ENCODE measurements at regions not wholly inside any gene's neighbourhood (a gene's known extent, or its start where the extent isn't known, plus 50 kb on each side); places are given as distances from the start of the nearest gene placed in this dataset.

DNA sequence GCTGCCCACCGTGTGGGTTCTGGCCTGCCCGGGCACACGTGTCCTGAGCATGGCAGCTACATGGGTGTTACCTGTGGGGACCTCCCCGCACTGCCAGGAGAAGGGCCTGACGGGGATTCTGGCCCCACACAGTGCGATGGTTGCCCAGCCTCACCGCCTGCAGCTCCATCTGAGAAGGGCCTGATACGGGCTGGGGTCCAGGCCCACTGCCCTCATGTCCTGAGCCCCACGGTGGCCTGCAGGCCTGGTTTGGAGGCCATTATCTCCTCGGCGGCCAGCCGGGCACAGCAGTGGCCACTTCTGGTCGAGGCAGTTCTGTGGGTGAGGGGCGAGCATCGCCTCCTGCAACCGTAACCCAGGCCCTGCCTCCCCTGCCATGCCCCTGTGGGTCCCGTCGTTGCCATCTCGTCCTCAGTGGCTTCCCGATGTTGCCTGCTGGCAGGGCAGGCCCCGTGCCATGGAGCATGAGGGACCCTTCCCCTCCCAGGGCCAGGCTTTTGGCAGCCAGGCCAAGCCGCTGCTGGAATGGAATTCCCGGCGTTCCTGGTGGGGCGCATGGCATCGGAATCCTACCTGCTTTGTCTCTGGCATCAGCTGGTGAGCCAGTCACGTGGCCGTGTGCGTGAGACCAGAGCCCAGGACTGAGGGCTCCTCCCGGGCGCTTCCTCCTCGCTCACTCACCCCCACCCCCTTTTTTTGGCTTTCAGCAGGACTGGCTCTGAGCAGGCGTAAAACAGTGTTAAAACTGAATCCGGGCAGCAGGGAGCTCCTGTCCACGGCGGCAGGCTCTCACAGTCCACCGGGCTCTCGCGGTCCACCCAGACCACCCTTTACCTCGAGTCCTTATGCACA, 71.9 kb upstream of the PPARA start:
- DNase-seq (ENCODE audit: low read depth): no peak

DNA sequence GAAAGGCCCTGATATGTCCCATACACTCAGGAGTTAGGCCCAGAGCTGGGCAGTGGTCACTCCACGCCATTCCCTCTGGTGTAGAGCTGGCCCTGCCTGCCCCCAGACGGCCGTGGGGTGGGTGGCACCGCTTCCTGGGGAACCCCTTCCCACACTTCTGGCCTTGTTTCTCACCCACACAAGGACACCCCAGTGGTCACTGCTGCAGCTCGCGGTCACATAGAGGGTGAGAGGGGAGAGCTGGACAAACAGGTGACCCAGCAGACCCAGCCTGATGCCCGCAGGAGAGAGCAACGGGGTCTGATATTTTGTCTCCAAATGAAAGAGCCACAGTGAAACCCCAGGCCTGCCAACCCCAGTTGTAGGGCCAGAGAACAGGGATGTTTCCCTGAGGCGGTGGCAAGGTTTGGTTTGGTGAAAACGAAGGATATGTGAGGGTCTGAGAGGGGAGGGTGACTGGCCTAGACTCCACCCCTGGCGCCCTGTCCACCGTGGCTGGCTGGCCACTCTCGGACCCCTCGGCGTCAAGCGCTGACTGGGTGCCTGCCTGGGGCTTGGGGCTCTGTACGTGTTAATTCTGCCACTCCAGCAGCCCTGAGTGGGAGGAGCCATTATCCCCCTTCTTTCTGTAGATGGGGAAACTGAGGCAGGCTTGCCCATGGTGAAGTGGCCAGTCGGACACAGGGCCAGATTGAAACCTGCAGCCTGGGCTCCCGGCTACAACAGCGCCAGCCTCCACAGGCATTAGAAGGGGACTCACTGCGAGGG, 71.0 kb upstream of the PPARA start:
- DNase-seq (ENCODE audit: low read depth): no peak

DNA sequence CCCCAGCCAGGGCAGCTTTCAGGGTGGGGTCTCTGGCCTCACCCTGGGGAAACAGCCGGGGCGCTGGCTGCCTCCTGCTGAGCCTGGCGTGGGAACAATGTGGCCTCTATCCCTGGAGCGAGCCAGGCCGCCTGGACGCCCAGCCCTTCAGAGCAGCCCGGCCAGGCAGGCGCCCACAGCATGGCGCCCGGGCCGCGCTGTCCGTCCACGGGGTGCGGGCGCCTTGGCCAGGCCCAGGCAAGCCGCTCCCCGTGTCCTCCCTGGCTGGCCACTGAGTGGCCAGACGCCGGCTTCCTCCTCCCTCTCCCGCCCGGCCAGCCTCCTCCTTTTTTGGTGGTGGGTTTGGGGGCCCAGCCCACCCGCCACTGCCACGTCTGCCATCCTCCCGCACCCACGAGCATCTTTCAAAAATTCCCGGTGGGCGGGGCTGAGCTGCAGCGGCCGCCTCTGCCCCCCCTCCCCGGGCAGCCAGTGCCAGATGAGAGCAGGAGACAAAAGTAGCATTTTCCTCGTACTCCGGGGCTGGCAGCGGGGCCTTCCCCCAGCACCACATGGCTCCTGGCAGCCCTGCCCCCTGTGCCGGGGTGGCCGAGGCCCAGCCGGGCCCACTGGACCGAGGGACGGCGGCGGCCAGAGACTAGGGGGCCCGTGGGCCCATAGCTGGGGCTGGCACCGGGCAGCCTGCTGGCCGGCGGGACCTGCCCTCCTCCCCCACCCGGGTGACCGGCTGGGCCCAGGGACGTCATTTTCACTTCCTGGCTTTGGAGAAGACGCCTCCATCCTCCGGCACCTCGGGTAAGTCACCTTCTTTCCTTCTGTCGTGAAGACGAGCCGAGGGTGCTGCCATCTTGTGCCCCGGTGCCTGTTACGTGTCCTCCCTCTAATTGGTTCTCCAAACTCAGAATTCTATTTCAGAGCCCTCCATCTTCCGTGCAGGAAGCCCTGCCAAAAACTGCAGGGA, 70.2 kb upstream of the PPARA start:
- DNase-seq (ENCODE audit: low read depth): no peak

DNA sequence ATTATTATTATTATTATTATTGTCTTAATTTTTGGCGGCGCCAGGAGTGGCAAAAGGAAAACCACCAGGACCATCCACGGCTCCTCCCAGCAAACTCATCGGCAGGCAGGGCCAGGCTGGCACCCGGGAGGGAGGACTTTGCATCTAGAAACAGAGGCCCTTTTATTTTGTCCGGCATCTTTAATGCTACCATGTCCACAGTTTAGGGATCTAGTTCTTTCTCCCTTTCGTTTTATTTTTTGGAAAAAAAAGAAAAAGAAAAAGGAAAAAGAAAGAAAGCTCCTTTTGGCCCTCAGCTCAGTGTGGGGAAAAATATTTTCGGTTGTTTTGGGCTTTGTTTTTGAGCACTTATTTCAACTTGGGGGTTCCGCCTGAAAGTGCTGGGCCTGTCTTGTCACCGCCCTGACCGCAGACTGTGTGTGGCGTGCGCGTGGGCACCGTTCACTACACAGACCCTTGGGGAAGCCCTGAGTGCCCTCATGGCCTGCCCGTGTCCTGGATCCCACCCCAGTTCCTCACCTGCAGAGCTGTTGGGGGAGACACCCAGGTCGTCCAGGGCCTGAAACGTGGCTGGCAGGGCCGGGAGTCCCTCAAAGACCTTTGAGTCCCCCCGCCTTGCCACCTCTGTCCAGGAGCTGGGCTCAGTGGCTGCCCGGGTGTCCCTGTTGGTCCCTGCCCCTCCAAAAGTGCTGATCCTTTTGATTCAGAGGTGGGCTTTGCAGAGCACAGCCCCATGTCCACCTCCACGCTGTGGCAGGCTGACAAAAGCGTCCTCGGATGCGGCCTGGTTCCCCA, 69.1 kb upstream of the PPARA start:
- no peak for DNase-seq (ENCODE audit: low read depth)

DNA sequence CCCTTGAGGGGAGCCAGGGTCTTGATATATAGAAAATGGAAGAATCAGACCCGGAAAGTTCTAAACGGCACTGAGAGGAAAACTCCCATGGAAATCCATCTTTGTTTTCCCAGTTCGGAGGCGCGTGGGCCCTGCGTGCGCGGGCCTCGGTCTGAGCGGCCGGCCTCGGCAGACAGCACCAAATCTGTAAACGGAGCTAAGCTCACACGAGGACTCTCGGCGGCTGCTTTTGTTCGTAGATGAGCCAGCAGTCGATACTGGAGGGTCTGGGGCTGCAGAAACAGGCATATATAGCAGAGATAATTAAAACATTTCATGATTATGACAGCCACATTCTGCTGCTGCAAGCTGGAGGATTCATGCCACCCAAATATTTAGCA, 68.5 kb upstream of the PPARA start:
- DNase-seq (ENCODE audit: low read depth): no peak

DNA sequence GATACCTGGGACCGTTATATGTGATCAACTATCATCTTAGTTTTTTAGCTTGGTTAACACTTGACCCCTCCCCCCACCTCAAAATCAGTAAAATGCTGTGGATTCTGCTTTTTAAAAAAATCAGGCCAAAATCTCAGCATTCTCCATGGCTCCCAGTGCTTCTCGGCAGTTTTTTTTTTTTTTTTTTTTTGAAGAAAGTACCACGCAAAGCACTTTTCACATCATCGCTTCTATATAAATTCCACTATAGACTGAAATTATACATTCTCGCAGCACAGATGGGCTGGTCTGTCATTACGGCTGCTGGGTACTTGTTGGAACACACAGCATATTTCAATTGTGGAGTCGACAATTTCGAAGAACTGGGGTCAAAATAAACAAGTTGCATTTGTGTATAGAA, 67.7 kb upstream of the PPARA start:
- no peak for DNase-seq (ENCODE audit: low read depth)

DNA sequence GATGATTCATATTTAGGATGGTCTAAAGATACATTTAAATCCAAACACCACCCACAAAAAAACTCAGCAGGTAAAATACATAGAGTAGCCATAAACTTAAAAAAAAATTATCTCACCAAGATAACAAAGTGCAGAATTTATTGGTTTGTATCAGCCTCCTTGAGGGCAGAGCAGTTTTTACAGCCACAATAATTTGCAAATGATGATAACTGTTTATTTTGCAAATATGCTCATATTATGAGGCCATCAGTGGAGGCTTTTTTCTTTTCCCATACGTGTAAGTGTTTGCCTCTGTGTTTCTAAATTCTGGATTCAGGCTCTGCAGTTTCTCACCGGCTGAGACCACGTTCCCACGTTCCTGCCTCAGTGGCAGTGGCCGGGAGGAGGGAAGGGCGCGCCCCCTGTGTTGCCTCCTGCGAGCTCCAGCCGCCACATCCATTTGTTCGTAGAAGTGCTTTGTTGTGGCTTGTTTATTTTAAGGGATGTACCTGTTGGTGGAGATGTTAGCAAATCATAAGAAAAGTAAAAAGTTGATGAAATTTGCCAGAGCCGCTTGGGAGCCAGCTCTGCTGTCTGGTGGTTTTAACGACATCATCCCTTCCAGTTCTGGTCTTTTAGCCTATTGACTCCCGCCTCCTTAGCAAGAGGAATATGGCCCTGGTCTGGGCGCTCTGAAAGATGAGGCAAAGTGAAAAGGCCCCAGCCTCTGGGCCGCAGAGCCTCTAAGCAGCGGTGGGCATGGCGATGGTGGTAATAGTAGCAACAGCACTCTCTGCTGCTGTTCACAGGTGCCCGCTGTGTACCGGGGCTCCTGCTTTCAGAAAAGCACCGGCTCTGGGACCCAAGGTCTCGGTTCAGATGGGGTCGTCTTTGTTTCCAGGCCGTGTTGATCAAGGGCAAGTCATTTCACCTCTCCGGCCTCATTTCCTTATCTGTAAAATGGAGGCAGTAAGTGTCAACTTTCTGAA, 66.7 kb upstream of the PPARA start:
- no peak for DNase-seq (ENCODE audit: low read depth)

DNA sequence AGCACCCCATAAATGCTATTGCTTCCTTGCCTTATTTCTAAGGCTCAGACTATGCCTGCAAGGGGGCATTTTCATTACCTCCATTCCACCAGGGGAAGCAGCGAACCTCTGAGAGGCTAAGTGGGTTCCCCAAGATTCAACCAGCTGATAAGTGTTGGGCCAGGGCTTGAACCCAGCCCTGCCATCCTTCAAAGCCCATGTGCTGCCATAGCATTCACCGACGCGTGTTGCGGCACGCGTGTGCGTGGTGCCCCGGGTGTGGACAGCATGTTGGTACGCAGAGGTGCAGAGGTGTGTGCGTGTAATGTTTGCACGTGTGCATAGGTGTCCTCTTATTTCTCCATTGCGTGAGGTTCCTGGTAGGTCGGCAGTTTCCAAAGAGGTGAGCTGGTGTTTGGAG, 66.0 kb upstream of the PPARA start:
- DNase-seq (ENCODE audit: low read depth): no peak

DNA sequence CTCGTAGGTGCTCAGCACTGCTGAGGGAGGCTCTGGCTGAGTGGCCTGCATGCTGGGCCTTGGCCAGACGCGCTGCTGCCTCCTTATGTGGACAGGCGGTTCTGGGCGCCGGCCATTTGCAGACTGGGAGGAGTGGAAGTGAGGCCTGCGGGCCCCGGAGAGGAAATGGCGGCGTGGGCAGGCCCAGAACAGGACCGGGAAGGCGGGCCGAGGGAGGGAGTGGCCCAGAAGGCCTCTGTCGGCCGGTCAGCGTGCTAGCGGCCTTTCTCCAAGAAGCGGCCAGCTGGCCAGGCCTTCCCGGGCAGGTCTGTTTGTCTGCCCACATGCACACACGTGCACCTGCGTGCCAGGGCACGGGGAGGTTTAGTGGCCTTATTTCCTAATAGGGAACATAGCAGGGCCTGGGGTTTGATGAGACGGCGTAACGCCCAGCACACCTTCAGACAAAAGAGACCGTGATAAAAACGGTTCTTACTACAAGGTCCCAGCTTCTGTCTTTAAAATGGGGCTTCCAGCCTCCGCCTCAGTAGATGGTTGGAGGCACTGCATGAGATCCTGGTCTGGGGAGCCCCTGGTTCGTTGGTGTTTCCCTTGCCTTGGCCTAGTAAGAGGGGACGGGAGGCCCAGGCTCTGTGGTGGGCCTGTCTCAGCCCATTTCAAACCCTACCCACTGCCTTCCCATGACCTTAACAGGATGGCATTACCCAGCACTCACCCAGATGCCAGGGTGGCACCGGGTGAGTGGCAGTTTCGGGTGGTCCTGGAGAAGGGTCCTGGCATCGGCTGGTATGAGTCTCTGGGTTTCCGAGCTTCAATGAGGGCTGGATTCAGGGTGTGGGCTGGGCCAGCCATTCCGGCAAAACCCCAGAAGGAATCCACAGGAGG, 65.1 kb upstream of the PPARA start:
- DNase-seq (ENCODE audit: low read depth): no peak

DNA sequence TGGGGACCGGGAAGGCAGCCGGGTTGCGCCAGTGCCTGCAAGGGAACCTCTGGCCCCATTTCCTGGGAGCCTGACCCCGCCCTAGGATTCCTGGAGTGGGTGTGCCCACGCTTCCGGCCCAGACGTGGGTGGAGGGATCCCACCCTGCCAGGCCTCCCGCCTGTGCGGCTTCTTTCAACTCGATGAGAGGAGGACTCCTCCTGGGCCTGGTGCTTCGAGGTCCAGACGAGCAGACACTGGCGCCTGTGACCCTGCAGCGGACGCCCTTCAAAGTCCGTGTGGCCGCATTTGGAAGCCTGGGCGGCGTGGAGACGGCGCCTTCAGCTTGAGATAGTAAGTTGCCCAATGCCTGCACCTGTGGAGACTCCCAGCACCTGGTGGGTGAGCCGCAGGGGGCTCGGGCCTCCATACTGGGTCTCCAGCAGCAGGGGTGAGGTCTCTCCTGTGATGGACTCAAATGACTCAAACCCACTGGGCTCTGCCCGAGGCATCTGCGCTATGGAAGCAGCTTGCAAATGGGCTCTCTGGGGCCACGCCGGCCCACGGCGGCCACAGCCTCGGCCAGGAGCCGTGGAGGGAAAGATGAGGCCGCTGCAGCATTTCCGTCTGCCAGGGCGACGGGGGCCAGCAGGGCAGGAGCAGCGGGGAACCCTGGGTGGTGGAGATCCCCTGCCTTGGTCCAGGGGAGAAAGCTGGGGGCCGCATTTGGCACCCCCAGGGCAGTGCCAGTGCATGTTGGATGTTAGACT, 64.3 kb upstream of the PPARA start:
- no peak for DNase-seq (ENCODE audit: low read depth)

DNA sequence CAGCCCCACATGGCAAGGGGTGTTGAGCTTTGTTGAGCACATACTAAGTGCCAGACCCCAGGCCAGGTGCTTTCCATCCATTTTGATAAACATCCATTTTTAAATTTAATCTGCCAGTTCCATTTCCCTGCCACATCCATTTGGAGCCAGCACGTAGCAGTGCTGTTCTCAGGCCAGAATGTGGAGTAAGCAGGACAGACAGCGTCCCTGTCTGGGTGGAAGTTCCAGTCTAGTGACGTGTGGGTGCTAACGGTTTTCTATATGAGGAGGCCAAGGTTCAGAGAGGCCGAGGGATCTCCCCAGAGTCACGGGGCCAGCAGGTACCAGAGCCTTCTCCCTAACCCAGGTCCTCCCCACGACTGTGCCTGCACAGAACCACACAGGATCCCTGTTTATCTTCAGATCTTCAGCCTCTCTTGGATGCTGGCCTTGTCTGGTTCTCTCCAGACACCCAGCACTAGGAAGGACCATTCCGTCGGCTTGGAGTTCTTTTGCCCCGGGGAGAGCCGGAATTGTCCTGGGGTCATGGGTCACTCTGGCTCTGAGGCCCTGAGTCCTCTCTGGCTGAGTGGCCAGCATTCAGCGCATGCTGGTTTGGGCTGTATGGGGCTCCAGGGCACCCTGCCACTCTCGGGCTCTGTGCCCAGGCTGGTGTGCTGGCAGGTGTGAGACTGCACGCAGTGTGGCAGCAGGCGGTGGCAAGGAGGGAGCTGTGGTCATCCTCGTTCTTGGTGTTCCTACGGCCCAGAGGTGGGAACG, 63.6 kb upstream of the PPARA start:
- no peak for DNase-seq (ENCODE audit: low read depth)

DNA sequence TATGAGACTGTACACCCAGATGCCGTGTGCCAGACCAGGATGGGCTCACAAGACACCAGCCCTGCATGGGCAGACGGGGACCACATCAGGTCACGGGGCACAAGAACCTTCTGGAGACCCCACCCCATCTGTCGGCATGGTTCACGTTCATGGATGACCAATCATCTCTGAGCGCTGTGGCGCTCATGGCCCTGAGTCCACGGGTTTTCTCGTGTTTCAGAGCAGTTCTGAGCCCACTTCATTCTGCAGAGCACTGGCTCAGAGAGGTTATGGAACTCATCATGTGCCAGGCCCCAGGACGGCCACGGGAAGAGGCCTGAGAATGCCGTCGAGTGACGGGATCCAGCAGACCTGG, 63.0 kb upstream of the PPARA start:
- DNase-seq (ENCODE audit: low read depth): no peak

DNA sequence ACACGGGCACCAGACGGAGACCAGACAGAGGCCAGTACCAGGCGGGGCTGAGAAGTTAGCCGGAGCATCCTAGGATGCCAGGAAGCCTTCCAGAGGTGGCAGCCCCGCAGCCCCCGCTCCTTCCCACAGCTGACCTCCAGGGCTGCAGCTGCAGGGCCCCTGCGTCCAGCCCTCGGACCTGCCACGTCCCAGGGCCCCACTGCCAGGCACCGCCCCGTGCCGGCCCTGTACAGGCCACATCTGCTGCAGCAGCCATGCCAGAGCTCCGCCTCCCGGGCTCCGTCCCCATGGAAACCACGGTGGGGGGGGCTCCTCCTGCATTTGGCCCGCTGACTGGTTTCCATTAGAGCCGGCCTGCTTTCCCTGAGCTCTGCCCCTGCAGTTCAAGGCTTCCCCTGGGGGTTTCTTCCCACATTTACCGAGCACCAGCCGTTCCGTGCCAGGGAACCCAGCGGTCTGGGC, 62.5 kb upstream of the PPARA start:
- DNase-seq (ENCODE audit: low read depth): no peak

DNA sequence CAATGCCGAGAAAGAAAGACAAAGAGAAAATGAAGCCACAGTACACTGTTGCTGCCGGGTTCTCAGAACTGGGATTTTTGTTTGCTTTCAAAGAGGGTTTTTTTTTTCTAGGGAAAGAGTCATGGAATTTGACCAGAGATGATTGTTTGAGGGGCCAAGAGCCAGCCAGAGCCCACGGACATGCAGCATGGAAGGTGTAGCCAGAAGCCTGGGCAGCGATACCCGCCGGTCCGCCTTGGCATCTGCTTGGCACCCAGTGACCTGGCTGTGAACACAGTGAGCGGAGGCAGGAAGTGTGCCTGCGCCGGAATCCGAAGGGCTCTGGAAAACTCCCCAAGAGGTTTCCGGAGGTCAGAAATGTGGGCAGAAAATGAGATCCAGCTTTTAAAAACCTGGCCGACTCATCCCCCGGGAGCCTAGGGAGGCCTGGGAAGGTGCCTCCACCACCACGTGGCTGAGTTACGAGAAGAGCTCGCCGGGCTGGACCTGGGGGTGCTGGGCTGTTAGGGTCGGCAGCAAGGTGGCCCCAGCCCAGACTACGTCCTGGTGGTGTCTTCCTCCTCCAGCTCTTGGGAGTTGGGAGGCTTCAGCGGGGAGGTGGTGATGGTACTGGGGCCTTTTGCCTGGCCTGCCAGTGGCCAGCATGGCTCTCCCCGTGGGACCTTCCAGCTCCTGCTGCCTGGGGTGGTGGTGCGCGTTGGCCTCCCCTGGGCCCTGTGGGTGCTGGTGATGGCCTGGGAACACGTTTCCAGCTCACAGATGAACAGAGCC, 61.6 kb upstream of the PPARA start:
- no peak for DNase-seq (ENCODE audit: low read depth)

DNA sequence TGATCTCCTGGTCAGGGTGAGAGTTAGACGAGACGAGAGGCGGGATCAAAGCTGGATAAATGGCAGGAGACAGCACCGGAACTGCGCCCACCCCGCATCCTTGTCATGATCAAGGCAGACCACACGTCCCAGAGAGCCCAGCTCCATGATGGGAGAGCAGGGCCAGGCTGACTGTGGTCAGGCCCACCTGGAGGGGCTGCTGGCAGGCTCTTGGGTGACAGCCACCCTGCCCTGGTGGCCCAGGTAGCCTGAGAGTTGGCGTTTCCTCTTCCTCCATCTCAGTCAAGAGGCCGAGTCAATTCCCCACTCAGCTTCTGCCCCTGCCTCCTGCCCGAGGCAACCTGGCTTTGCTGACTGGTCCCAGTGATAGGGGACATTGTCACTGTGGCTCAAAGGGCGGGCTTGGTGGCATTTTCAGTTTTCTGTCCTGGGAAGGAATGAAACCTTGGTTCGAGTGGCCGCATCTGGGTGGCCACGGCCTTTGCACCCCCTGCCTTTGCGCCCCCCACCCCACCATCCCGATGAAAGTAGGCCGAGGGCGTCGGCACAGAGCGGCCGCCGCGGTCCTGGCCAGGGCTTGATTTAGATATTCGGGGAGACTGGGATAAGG, 60.8 kb upstream of the PPARA start:
- no peak for DNase-seq (ENCODE audit: low read depth)

DNA sequence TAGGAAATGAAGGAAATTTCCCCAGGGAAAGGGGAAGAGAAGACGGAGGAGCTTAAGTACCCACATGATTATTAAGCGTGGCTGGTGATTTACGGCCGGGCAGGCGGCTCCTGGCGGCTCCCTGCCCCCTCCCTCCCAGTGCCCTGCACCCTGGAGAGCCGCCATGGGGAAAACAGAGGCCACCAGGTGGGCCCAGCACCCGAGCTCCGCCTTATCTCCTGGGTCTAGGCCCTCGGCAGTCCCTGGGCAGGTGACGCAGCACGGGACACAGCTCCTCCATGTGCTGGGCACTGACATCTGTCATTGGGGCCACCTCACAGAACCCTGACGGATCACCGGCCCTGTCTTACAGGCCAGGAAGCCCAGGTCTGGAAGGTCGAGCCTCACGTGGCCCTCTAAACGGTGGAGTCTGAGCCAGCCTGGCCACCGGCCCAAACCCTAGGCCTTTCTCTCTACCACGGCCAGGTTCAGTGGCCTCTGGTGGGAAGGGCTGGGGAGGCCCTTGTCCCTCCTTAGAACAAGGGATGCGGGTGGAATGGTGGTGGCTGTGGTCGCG, 60.2 kb upstream of the PPARA start:
- no peak for DNase-seq (ENCODE audit: low read depth)
